Gastrocnemius medialis (tissue), 4 donors: ENCODE measurements at regions not wholly inside any gene's neighbourhood (a gene's known extent, or its start where the extent isn't known, plus 50 kb on each side); places are given as distances from the start of the nearest gene placed in this dataset.

Experiments
- ATAC-seq, 2 donors: fragments of 150-250 bp; one replicate each; pipeline ENCODE4 v1.9.1; 2016
- DNase-seq, 2 donors: peaks; one replicate each; pipeline ENCODE4 v3.0.0-alpha.2; 2019
- H3K27ac ChIP-seq, 4 donors: fragments of 200-600 bp; sonication (generic); 1 replicate in 1 of 4; 2 replicates in 3 of 4; pipeline ENCODE4 v1.5.1; 2016 to 2018; ENCODE audit warnings: mild to moderate bottlenecking in 2 of 4, moderate library complexity in 1 of 4
- H3K27me3 ChIP-seq, 3 donors: fragments of 200-600 bp; sonication (generic) in 2 of 3; 1 replicate in 1 of 3; 2 replicates in 2 of 3; pipeline versions ENCODE4 v1.5.1 to v1.6.0; 2016 to 2019; ENCODE audit warnings: mild to moderate bottlenecking in 1 of 3, moderate library complexity in 1 of 3
- H3K36me3 ChIP-seq, 2 donors: fragments of 200-600 bp; sonication (generic) in 1 of 2; one replicate each; pipeline ENCODE4 v1.5.1; 2017 to 2018
- H3K4me1 ChIP-seq, 2 donors: fragments of 200-600 bp; sonication (generic) in 1 of 2; one replicate each; pipeline ENCODE4 v1.5.1; 2016 to 2017; ENCODE audit warnings: mild to moderate bottlenecking in 2 of 2
- H3K4me3 ChIP-seq, 4 donors: fragments of 200-600 bp; sonication (generic) in 3 of 4; 1 replicate in 1 of 4; 2 replicates in 3 of 4; pipeline ENCODE4 v1.5.1; 2016 to 2019; ENCODE audit warnings: mild to moderate bottlenecking in 2 of 4
- H3K9me3 ChIP-seq, 3 donors: fragments of 200-600 bp; sonication (generic) in 2 of 3; 1 replicate in 1 of 3; 2 replicates in 2 of 3; pipeline ENCODE4 v1.5.1; 2016 to 2019
- POLR2A ChIP-seq, 2 donors: fragments of 450-650 bp; IDR thresholded peaks; one replicate each; pipeline ENCODE4 v1.6.1; 2017; ENCODE audit warnings: antibody characterized with exemption in 2 of 2, mild to moderate bottlenecking in 2 of 2, moderate library complexity in 2 of 2
- in situ Hi-C, 4 donors: fragments of 200-750 bp; cut with MboI; loops; one replicate each; pipeline versions ENCODE4 v1.15.0 to v1.8.0; 2017; ENCODE audit warnings: low sequenced_read_pairs in 4 of 4
- intact Hi-C: fragments of 100-400 bp; cut with DNase I; formaldehyde crosslinking; loops from one replicate; pipeline ENCODE4 v1.15.1; 2023; ENCODE audit warnings: low total_unique reads
- TF ChIP-seq, protein P1 (sequence below), 5 experiments: fragments of 450-650 bp in 3 of 5; fragments of 200-600 bp in 2 of 5; sonication (generic) in 2 of 5; IDR thresholded peaks in 4 of 5; conservative IDR thresholded peaks in 1 of 5; 1 replicate in 4 of 5; 2 replicates in 1 of 5; pipeline ENCODE4 v1.5.1; 2016 to 2019; ENCODE audit warnings: antibody characterized with exemption in 5 of 5, mild to moderate bottlenecking in 3 of 5, moderate library complexity in 3 of 5

DNA sequence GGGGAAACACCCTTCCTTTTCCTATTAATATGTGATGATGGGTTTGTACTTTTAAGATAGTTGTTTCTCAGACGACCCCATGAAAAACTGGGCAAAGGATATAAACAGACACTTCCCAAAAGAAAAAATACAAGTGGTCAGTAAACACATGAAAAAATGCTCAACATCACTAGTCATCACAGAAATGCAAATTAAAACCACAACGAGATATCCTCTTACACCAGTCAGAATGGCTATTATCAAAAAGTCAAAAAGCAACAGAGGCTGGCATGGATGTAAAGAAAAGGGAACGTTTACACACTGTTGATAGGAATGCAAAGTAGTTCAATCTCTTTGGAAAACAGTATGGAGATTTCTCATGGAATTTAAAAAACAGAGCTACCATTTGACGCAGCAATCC is 111.4 kb upstream of the ZEB1 start:
- H3K27ac ChIP-seq: no peak overlapping the region
- TF ChIP-seq, protein P1, sequence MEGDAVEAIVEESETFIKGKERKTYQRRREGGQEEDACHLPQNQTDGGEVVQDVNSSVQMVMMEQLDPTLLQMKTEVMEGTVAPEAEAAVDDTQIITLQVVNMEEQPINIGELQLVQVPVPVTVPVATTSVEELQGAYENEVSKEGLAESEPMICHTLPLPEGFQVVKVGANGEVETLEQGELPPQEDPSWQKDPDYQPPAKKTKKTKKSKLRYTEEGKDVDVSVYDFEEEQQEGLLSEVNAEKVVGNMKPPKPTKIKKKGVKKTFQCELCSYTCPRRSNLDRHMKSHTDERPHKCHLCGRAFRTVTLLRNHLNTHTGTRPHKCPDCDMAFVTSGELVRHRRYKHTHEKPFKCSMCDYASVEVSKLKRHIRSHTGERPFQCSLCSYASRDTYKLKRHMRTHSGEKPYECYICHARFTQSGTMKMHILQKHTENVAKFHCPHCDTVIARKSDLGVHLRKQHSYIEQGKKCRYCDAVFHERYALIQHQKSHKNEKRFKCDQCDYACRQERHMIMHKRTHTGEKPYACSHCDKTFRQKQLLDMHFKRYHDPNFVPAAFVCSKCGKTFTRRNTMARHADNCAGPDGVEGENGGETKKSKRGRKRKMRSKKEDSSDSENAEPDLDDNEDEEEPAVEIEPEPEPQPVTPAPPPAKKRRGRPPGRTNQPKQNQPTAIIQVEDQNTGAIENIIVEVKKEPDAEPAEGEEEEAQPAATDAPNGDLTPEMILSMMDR (IDR thresholded peaks at IDR 0.05 in 4 of 5, conservative IDR thresholded peaks at IDR 0.05 in 1 of 5): no peak
- no peak for TF ChIP-seq POLR2A (IDR thresholded peaks at IDR 0.05)
- H3K4me1 ChIP-seq: peaks cover 21 to 27% of the 10 kb centered on the region in 2 donors
- DNase-seq: no peak
- H3K36me3 ChIP-seq: no peaks in the 10 kb centered on the region
- intact Hi-C loops: no loop called here
- H3K27me3 ChIP-seq: no peaks in the 10 kb centered on the region
- no peak for ATAC-seq
- no peaks in the 10 kb centered on the region for H3K9me3 ChIP-seq
- in situ Hi-C loops: no loop called here
- H3K4me3 ChIP-seq: no peak overlapping the region

DNA sequence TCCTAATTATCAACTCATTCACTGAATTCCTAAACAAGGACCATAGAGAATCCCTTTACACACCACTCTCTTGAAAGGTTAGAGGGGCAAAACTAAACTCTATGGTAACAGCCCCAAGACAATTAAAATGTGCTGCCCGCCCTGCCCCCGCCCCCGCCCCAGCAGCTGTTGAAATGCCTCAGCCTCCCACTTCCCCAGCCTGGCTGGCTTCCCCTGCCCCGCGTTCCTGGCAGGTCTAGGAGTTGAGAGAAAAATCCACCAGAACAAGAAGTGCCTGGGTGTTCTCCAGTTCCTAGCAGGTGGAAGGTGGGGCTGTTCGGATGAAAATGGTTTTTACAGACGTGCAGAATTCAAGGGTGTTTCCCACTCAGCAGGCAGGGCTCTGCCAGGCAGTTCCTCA is 109.5 kb upstream of the ZEB1 start:
- ATAC-seq: peak; percentile 47 to 60
- Histone ChIP-seq H3K4me3 (no peak overlapping the region), H3K9me3 (no peaks in the 10 kb centered on the region), H3K27ac (peak overlapping the region in 1 of 4 donors; percentile 24), H3K4me1 (peaks cover 12 to 13% of the 10 kb centered on the region in 2 donors), H3K36me3 (no peaks in the 10 kb centered on the region), H3K27me3 (no peaks in the 10 kb centered on the region)
- TF ChIP-seq POLR2A (IDR thresholded peaks at IDR 0.05): no peak
- TF ChIP-seq, protein P1 (IDR thresholded peaks at IDR 0.05 in 4 of 5, conservative IDR thresholded peaks at IDR 0.05 in 1 of 5): no peak
- intact Hi-C loops (no loop called here), in situ Hi-C loops (no loop called here)
- DNase-seq: no peak

DNA sequence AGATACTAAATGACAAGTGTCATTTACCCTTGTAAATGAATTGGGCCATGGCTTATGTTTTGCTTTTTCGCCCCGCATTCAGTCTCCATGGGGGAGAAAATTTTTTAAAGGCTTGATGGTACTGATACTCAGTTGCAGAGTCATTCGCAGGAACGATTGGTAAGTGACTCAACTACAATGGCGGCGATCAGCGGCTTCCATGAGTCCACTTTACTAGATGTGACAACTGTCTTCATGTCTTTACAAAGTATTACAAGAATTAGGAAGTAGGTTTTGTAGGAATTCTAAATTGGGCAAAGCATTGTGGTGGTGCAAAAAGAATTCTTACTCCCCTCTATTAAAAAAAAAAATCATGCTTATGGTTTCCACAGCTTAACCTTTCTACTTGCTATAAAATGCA is 108.8 kb upstream of the ZEB1 start:
- no peaks in the 10 kb centered on the region for H3K36me3 ChIP-seq
- H3K27me3 ChIP-seq: no peaks in the 10 kb centered on the region
- TF ChIP-seq, protein P1 (IDR thresholded peaks at IDR 0.05 in 4 of 5, conservative IDR thresholded peaks at IDR 0.05 in 1 of 5): no peak
- no peak for TF ChIP-seq POLR2A (IDR thresholded peaks at IDR 0.05)
- no peaks in the 10 kb centered on the region for H3K9me3 ChIP-seq
- intact Hi-C loops: no loop called here
- no peak for ATAC-seq
- no peak overlapping the region for H3K4me3 ChIP-seq
- H3K4me1 ChIP-seq: peaks cover 9 to 12% of the 10 kb centered on the region in 2 donors
- no peak for DNase-seq
- peak overlapping the region in 1 of 4 donors; percentile 24 for H3K27ac ChIP-seq
- in situ Hi-C loops: no loop called here

DNA sequence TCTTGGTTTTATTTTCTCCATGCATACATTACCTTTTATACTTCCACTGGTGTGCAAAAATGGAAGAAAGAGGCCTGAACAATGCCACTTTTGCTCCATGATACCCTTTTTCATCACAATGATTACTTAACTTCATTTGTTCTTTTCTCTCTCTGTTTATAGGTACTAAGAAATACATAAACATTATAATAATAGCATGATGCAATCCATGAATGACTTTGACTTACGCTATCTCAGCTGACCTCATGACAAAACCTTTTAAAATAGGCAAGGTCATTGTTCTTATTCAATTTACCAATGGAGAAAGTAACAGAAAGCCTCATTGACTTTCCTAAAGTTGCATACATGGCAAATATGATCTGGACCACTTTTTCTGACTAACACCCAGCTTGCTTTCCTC is 105.1 kb upstream of the ZEB1 start:
- peaks cover 9 to 10% of the 10 kb centered on the region in 2 donors for H3K4me1 ChIP-seq
- H3K27me3 ChIP-seq: no peaks in the 10 kb centered on the region
- H3K4me3 ChIP-seq: no peak overlapping the region
- TF ChIP-seq POLR2A (IDR thresholded peaks at IDR 0.05): no peak
- TF ChIP-seq, protein P1 (IDR thresholded peaks at IDR 0.05 in 4 of 5, conservative IDR thresholded peaks at IDR 0.05 in 1 of 5): no peak
- no peak for DNase-seq
- intact Hi-C loops (no loop called here), in situ Hi-C loops (no loop called here)
- no peak for ATAC-seq
- no peaks in the 10 kb centered on the region for H3K9me3 ChIP-seq
- H3K36me3 ChIP-seq: no peaks in the 10 kb centered on the region
- no peak overlapping the region for H3K27ac ChIP-seq

DNA sequence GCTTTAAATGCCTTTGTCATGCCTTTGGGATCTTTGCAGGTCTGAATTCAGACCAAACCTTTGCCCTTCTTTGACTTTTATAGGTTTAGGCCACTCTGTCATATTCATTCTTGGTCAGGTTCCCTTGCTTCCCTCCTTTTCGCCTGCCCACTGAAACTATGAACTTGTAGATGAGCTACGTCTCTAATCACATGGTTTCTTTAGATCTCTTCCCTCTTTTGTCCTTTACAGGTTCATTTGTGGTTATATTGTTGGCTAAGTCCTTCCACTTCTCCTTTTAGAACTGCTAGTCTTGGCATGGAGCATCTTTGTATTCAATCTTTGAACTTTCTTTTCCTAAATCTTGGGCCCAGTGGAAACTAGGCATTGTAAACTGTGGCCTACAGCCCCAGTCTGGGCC is 104.0 kb upstream of the ZEB1 start:
- DNase-seq (no peak), ATAC-seq (no peak)
- TF ChIP-seq, protein P1 (IDR thresholded peaks at IDR 0.05 in 4 of 5, conservative IDR thresholded peaks at IDR 0.05 in 1 of 5): no peak
- TF ChIP-seq POLR2A (IDR thresholded peaks at IDR 0.05): no peak
- in situ Hi-C loops (no loop called here), intact Hi-C loops (no loop called here)
- Histone ChIP-seq H3K9me3 (no peaks in the 10 kb centered on the region), H3K27me3 (no peaks in the 10 kb centered on the region), H3K27ac (no peak overlapping the region), H3K4me1 (peaks cover 2 to 4% of the 10 kb centered on the region in 2 donors), H3K4me3 (no peak overlapping the region), H3K36me3 (no peaks in the 10 kb centered on the region)
